ENCODE measurements at regions not wholly inside any gene's neighbourhood (a gene's known extent, or its start where the extent isn't known, plus 50 kb on each side); places are given as distances from the start of the nearest gene placed in this dataset.

- TF ChIP-seq, protein P1, sequence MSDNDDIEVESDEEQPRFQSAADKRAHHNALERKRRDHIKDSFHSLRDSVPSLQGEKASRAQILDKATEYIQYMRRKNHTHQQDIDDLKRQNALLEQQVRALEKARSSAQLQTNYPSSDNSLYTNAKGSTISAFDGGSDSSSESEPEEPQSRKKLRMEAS (IDR thresholded peaks at IDR 0.05): no peak
- TF ChIP-seq CTCF (IDR thresholded peaks at IDR 0.05; ENCODE audit: low read depth, low read length, missing input control) (no peak), NR2F2 (IDR thresholded peaks at IDR 0.05) (no peak), TAF1 (conservative IDR thresholded peaks at IDR 0.05) (no peak), SP1 (IDR thresholded peaks at IDR 0.05) (no peak), REST (IDR thresholded peaks at IDR 0.05) (no peak), RXRA (IDR thresholded peaks at IDR 0.05) (no peak), JUND (IDR thresholded peaks at IDR 0.05) (no peak), GABPA (IDR thresholded peaks at IDR 0.05 in 1 of 2, conservative IDR thresholded peaks at IDR 0.05 in 1 of 2) (no peak), FOXA1 (IDR thresholded peaks at IDR 0.05) (no peak)
- TF ChIP-seq, protein P2, sequence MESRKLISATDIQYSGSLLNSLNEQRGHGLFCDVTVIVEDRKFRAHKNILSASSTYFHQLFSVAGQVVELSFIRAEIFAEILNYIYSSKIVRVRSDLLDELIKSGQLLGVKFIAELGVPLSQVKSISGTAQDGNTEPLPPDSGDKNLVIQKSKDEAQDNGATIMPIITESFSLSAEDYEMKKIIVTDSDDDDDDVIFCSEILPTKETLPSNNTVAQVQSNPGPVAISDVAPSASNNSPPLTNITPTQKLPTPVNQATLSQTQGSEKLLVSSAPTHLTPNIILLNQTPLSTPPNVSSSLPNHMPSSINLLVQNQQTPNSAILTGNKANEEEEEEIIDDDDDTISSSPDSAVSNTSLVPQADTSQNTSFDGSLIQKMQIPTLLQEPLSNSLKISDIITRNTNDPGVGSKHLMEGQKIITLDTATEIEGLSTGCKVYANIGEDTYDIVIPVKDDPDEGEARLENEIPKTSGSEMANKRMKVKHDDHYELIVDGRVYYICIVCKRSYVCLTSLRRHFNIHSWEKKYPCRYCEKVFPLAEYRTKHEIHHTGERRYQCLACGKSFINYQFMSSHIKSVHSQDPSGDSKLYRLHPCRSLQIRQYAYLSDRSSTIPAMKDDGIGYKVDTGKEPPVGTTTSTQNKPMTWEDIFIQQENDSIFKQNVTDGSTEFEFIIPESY (IDR thresholded peaks at IDR 0.05): no peak
- TF ChIP-seq, protein P3, sequence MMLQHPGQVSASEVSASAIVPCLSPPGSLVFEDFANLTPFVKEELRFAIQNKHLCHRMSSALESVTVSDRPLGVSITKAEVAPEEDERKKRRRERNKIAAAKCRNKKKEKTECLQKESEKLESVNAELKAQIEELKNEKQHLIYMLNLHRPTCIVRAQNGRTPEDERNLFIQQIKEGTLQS (IDR thresholded peaks at IDR 0.05): no peak
Observed at GRCh38 chr13:69283837-69284236, 823.8 kb upstream of the ATXN8OS start.
